Kidney capillary endothelial cell (primary cell): ENCODE measurements at regions not wholly inside any gene's neighbourhood (a gene's known extent, or its start where the extent isn't known, plus 50 kb on each side); places are given as distances from the start of the nearest gene placed in this dataset.
"Not testable (repeated sequence)": the region's sequence is repeated elsewhere in the genome, so short reads cannot be mapped to it uniquely, and the experiment has no call there.

Experiments used
- DNase-seq: peaks from one replicate; pipeline ENCODE4 v3.0.0-alpha.2; 2018; ENCODE audit warnings: low spot score

- no peak for DNase-seq
These were observed 279.4 kb downstream of the FAT4 start for GRCh38 chr4:125594056-125594602.

- DNase-seq = not testable (repeated sequence)
These were observed 291.2 kb downstream of the FAT4 start for GRCh38 chr4:125605926-125606325.

- DNase-seq = no peak
These were observed 305.5 kb downstream of the FAT4 start for GRCh38 chr4:125620066-125620860.

GRCh38 chr4:125624951-125625350 is 310.2 kb downstream of the FAT4 start:
- no peak for DNase-seq

- DNase-seq = no peak
These were observed 312.2 kb downstream of the FAT4 start for GRCh38 chr4:125626946-125627345.

GRCh38 chr4:125639182-125639621 is 324.4 kb downstream of the FAT4 start:
- no peak for DNase-seq

GRCh38 chr4:125641611-125642010 is 326.9 kb downstream of the FAT4 start:
- no peak for DNase-seq

GRCh38 chr4:125642645-125643044 is 327.9 kb downstream of the FAT4 start:
- DNase-seq = no peak

GRCh38 chr4:125649452-125649851 is 334.7 kb downstream of the FAT4 start:
- DNase-seq = no peak

- DNase-seq = no peak
These were observed 335.8 kb downstream of the FAT4 start for GRCh38 chr4:125650557-125650956.

- not testable (repeated sequence) for DNase-seq
These were observed 337.1 kb downstream of the FAT4 start for GRCh38 chr4:125651707-125652357.

GRCh38 chr4:125658773-125659172 is 344.0 kb downstream of the FAT4 start:
- DNase-seq = no peak

- no peak for DNase-seq
These were observed 349.4 kb downstream of the FAT4 start for GRCh38 chr4:125663896-125664767.

GRCh38 chr4:125666635-125667034 is 351.9 kb downstream of the FAT4 start:
- DNase-seq = no peak

GRCh38 chr4:125676156-125676555 is 361.4 kb downstream of the FAT4 start:
- no peak for DNase-seq

GRCh38 chr4:125676583-125676982 is 361.8 kb downstream of the FAT4 start:
- DNase-seq = no peak

- DNase-seq = no peak
These were observed 363.0 kb downstream of the FAT4 start for GRCh38 chr4:125677665-125678307.

- DNase-seq = no peak
These were observed 365.2 kb downstream of the FAT4 start for GRCh38 chr4:125679989-125680388.

GRCh38 chr4:125681240-125681639 is 366.5 kb downstream of the FAT4 start:
- DNase-seq = no peak

- no peak for DNase-seq
These were observed 368.0 kb downstream of the FAT4 start for GRCh38 chr4:125682730-125683129.

GRCh38 chr4:125688841-125689240 is 374.1 kb downstream of the FAT4 start:
- DNase-seq = no peak

- no peak for DNase-seq
These were observed 375.1 kb downstream of the FAT4 start for GRCh38 chr4:125689805-125690204.
